RWPE2 (cell line): ENCODE measurements at regions not wholly inside any gene's neighbourhood (a gene's known extent, or its start where the extent isn't known, plus 50 kb on each side); places are given as distances from the start of the nearest gene placed in this dataset.
A peak's percentile ranks its signal among the peaks of the same experiment; 100 is the strongest.

Experiments
- ATAC-seq: fragments of 200-7000 bp; cut with Tn5 transposase; 3 replicates; pipeline ENCODE4 v1.9.1; 2021; ENCODE audit warnings: low read depth
- DNase-seq: peaks from one replicate; pipeline ENCODE4 v3.0.0-alpha.2; 2020; ENCODE audit warnings: low spot score
- H3K27ac ChIP-seq: fragments of 450-650 bp; 2 replicates; pipeline ENCODE4 v1.5.1; 2017; ENCODE audit warnings: mild to moderate bottlenecking; ENCODE audit not compliant: poor library complexity, severe bottlenecking
- H3K27me3 ChIP-seq: fragments of 250-450 bp; sonication (Bioruptor Pico); 2 replicates; pipeline ENCODE4 v1.5.1; 2021; ENCODE audit warnings: mild to moderate bottlenecking, moderate library complexity; ENCODE audit not compliant: insufficient read depth, poor library complexity, severe bottlenecking
- H3K36me3 ChIP-seq: fragments of 250-450 bp; sonication (Bioruptor Pico); 2 replicates; pipeline ENCODE4 v1.5.1; 2020; ENCODE audit warnings: low read depth, mild to moderate bottlenecking, moderate library complexity
- H3K4me1 ChIP-seq: fragments of 250-450 bp; sonication (Bioruptor Pico); 2 replicates; pipeline ENCODE4 v1.5.1; 2021; ENCODE audit warnings: mild to moderate bottlenecking, moderate library complexity; ENCODE audit not compliant: insufficient read depth, poor library complexity, severe bottlenecking
- H3K4me3 ChIP-seq: fragments of 250-450 bp; sonication (Bioruptor Pico); 2 replicates; pipeline ENCODE4 v1.5.1; 2021; ENCODE audit warnings: mild to moderate bottlenecking, moderate library complexity; ENCODE audit not compliant: severe bottlenecking
- H3K9me3 ChIP-seq: fragments of 250-450 bp; sonication (Bioruptor Pico); 2 replicates; pipeline ENCODE4 v1.5.1; 2021; ENCODE audit warnings: mild to moderate bottlenecking, moderate library complexity; ENCODE audit not compliant: severe bottlenecking
- CTCF ChIP-seq: fragments of 450-650 bp; IDR thresholded peaks from one replicate; pipeline ENCODE4 v1.5.1; 2017; ENCODE audit warnings: mild to moderate bottlenecking, moderate library complexity; ENCODE audit not compliant: poor library complexity, severe bottlenecking

DNA sequence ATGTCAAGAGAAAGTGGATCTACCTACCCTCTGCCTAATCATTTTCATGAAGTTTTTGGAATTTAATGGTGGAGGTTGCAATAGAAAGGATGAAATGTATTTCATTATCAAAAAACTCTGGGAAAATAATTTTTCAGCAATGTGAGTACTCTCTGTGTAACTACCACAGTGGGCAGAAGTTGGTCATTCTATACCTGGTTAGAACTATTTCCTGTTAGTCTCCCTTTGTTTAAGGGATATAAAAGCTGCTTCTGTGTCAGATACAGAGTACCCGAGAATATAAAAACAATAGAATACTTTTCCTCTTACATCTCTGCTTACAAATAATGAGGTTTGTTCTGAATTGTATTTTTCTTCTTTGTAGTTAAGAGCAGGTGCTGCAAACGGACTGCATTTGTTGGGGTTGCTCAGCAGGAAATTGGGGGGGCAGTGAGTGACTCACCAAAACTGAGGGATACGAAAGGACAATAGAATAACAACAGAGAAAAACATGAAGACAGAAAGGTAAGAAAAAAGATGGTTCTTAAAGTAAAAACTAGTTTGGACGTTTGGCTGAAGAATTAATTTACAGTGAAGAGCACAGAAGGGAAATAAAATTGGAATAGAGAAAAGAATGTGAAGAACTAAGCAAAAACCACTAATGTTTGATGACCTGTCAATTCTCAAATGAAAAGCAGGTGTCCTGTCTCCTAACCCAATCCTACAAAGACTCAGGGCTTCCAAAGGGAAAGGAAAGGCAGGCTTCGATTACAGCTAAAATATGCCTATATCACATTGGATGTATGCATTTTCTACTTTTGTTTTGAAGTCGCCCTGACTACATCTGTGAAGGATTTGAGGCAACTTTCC lies 703.1 kb downstream of the RFPL4B start:
- ATAC-seq (peak; percentile 58; the same call in 2 of the 3 replicates), DNase-seq (no peak)
- no peaks in the 10 kb centered on the region for H3K9me3 ChIP-seq
- H3K27me3 ChIP-seq: no peaks in the 10 kb centered on the region
- H3K36me3 ChIP-seq: no peaks in the 10 kb centered on the region
- H3K4me1 ChIP-seq: peaks cover 9% of the 10 kb centered on the region
- H3K4me3 ChIP-seq: no peak overlapping the region
- H3K27ac ChIP-seq: peak overlapping the region; percentile 21
- no peak for TF ChIP-seq CTCF

DNA sequence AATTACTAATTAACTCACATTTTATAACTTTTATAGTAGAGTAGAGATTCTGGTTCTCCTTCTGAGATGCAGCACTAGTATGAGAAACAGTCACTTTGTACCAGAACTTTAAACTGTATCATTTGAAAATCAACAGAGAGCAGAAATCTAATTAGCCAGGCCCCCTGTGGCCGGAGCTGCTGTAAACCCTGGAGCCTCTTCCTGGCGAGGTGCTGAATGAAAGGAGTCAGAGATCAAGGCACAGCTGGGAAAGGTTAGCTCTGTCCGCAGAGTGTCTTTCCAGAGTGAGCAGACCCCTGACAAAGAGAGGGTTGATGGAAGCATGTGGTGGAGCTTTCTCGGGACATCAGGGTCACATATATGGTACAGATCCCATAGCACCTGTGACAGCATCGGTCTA lies 703.8 kb downstream of the RFPL4B start:
- Histone ChIP-seq H3K4me1 (peaks cover 9% of the 10 kb centered on the region), H3K27ac (no peak overlapping the region), H3K4me3 (no peak overlapping the region), H3K36me3 (no peaks in the 10 kb centered on the region), H3K9me3 (no peaks in the 10 kb centered on the region), H3K27me3 (no peaks in the 10 kb centered on the region)
- DNase-seq (no peak), ATAC-seq (no peak)
- no peak for TF ChIP-seq CTCF

DNA sequence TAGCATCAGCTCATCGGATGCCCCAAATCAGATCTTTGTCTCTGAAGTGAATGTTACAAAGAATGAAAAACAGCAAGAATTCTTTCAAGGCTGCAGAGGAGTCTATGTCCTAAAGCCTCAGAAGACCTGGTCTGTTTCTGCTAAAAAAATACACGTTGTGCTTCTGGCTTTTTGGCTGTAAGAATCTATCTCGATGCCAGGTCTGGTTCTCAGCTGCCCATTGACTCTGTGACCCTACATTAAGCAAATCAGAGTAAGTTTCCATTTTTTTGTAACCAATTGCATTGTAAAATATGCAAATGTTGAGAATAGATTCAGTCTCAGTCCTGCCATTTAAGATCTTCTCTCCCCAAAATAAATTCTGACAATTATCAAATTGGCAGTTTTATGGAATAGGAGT lies 705.4 kb downstream of the RFPL4B start:
- DNase-seq (no peak), ATAC-seq (no peak)
- Histone ChIP-seq H3K27me3 (no peaks in the 10 kb centered on the region), H3K36me3 (no peaks in the 10 kb centered on the region), H3K4me1 (peaks cover 7% of the 10 kb centered on the region), H3K27ac (no peak overlapping the region), H3K4me3 (no peak overlapping the region), H3K9me3 (no peaks in the 10 kb centered on the region)
- no peak for TF ChIP-seq CTCF

GRCh38 chr6:113055061-113055460 lies 707.9 kb downstream of the RFPL4B start:
- no peaks in the 10 kb centered on the region for H3K36me3 ChIP-seq
- peaks cover 3% of the 10 kb centered on the region for H3K4me1 ChIP-seq
- TF ChIP-seq CTCF: no peak
- H3K4me3 ChIP-seq: no peak overlapping the region
- H3K27ac ChIP-seq: no peak overlapping the region
- no peak for ATAC-seq
- H3K9me3 ChIP-seq: no peaks in the 10 kb centered on the region
- DNase-seq: no peak
- no peaks in the 10 kb centered on the region for H3K27me3 ChIP-seq

- H3K27me3 ChIP-seq: no peaks in the 10 kb centered on the region
- no peaks in the 10 kb centered on the region for H3K9me3 ChIP-seq
- no peak overlapping the region for H3K27ac ChIP-seq
- H3K36me3 ChIP-seq: no peaks in the 10 kb centered on the region
- no peak for DNase-seq
- no peak overlapping the region for H3K4me3 ChIP-seq
- no peaks in the 10 kb centered on the region for H3K4me1 ChIP-seq
- TF ChIP-seq CTCF: no peak
- ATAC-seq: no peak
These were observed 708.9 kb downstream of the RFPL4B start for GRCh38 chr6:113055998-113056397.
